Prostate gland (tissue), 2 donors: ENCODE measurements at regions not wholly inside any gene's neighbourhood (a gene's known extent, or its start where the extent isn't known, plus 50 kb on each side); places are given as distances from the start of the nearest gene placed in this dataset.
"Not testable (repeated sequence)": the region's sequence is repeated elsewhere in the genome, so short reads cannot be mapped to it uniquely, and the experiment has no call there.

Experiments
- DNase-seq: peaks from one replicate; pipeline ENCODE4 v3.0.0-alpha.2; 2019; ENCODE audit warnings: low spot score
- H3K27ac ChIP-seq, 2 donors: fragments of 200-600 bp; sonication (generic); 2 replicates each; pipeline ENCODE4 v1.5.1; 2017 to 2019
- H3K27me3 ChIP-seq: fragments of 200-600 bp; sonication (generic); replicated peaks from 2 replicates; pipeline ENCODE4 v1.5.1; 2019; ENCODE audit not compliant: insufficient read depth
- H3K36me3 ChIP-seq, 2 donors: fragments of 200-600 bp; sonication (generic); 1 replicate in 1 of 2; 2 replicates in 1 of 2; pipeline versions ENCODE4 v1.5.1 to v1.8.1; 2017 to 2019
- H3K4me1 ChIP-seq: fragments of 200-600 bp; sonication (generic); replicated peaks from 2 replicates; pipeline ENCODE4 v1.5.1; 2019
- H3K4me3 ChIP-seq, 2 donors: fragments of 200-600 bp; sonication (generic); 2 replicates each; pipeline ENCODE4 v1.5.1; 2017 to 2019
- H3K9me3 ChIP-seq: fragments of 200-600 bp; sonication (generic); 2 replicates; pipeline ENCODE4 v1.5.1; 2017
- CTCF ChIP-seq, 4 experiments: fragments of 200-600 bp in 2 of 4; fragments of 450-650 bp in 2 of 4; sonication (generic) in 2 of 4; IDR thresholded peaks; 1 replicate in 3 of 4; 2 replicates in 1 of 4; pipeline ENCODE4 v1.5.1; 2016 to 2019; ENCODE audit warnings: antibody characterized with exemption in 4 of 4, mild to moderate bottlenecking in 2 of 4, moderate library complexity in 2 of 4
- POLR2A ChIP-seq: fragments of 450-650 bp; IDR thresholded peaks from one replicate; pipeline ENCODE4 v1.6.1; 2016; ENCODE audit warnings: antibody characterized with exemption, mild to moderate bottlenecking
- POLR2AphosphoS5 ChIP-seq: sonication (generic); formaldehyde crosslinking; IDR thresholded peaks from one replicate; pipeline ENCODE4 v1.6.1; 2017; ENCODE audit warnings: antibody characterized with exemption
- WGBS: methylation state at CpG from one replicate; pipeline ENCODE4 v1.1.5; 2018; 5-methylcytosine and 5-hydroxymethylcytosine counted together
- intact Hi-C: fragments of 100-400 bp; cut with DNase I; formaldehyde crosslinking; loops from one replicate; pipeline ENCODE4 v1.14.2; 2022

- intact Hi-C loops, result no loop called here
- no peak for DNase-seq
- WGBS, result 24% methylated on average over 7 of the region's 7 CpGs
These were observed 85.0 kb upstream of the ZNF800 start for GRCh38 chr7:127477295-127478023.

GRCh38 chr7:127476618-127477017 lies 84.1 kb upstream of the ZNF800 start:
- intact Hi-C loops, result no loop called here
- 65% methylated on average over 1 of the region's 1 CpG for WGBS
- DNase-seq, result no peak
- Histone ChIP-seq H3K27me3 (no peaks in the 10 kb centered on the region), H3K36me3 (no peaks in the 10 kb centered on the region), H3K27ac (no peak overlapping the region), H3K4me1 (no peaks in the 10 kb centered on the region), H3K9me3 (no peaks in the 10 kb centered on the region), H3K4me3 (no peak overlapping the region)
- TF ChIP-seq CTCF (IDR thresholded peaks at IDR 0.05) (no peak), POLR2A (no peak), POLR2AphosphoS5 (no peak)

More at GRCh38 chr7:127477295-127478023, 85.0 kb upstream of the ZNF800 start:
- Histone ChIP-seq H3K4me3 (no peak overlapping the region), H3K27me3 (no peaks in the 10 kb centered on the region), H3K27ac (no peak overlapping the region), H3K9me3 (no peaks in the 10 kb centered on the region), H3K4me1 (no peaks in the 10 kb centered on the region), H3K36me3 (no peaks in the 10 kb centered on the region)
- TF ChIP-seq POLR2A (no peak), POLR2AphosphoS5 (no peak)

GRCh38 chr7:127474457-127474856 lies 81.9 kb upstream of the ZNF800 start:
- Histone ChIP-seq H3K36me3 (no peaks in the 10 kb centered on the region), H3K9me3 (no peaks in the 10 kb centered on the region), H3K4me3 (no peak overlapping the region), H3K4me1 (no peaks in the 10 kb centered on the region), H3K27me3 (no peaks in the 10 kb centered on the region), H3K27ac (no peak overlapping the region)
- intact Hi-C loops, result no loop called here
- TF ChIP-seq POLR2AphosphoS5, result no peak
- no peak for TF ChIP-seq POLR2A
- TF ChIP-seq CTCF (IDR thresholded peaks at IDR 0.05), result no peak
- DNase-seq, result no peak

- H3K36me3 ChIP-seq, result no peaks in the 10 kb centered on the region
- no peaks in the 10 kb centered on the region for H3K9me3 ChIP-seq
- no peak for DNase-seq
- H3K4me3 ChIP-seq, result no peak overlapping the region
- intact Hi-C loops, result no loop called here
- WGBS, result 8% methylated on average over 1 of the region's 1 CpG
- TF ChIP-seq POLR2AphosphoS5, result no peak
- no peak for TF ChIP-seq CTCF (IDR thresholded peaks at IDR 0.05)
- TF ChIP-seq POLR2A, result no peak
- H3K4me1 ChIP-seq, result no peaks in the 10 kb centered on the region
- no peak overlapping the region for H3K27ac ChIP-seq
- no peaks in the 10 kb centered on the region for H3K27me3 ChIP-seq
These were observed 80.9 kb upstream of the ZNF800 start for GRCh38 chr7:127473409-127473808.

GRCh38 chr7:127460077-127460476 lies 67.6 kb upstream of the ZNF800 start:
- H3K36me3 ChIP-seq, result no peaks in the 10 kb centered on the region
- H3K4me3 ChIP-seq, result no peak overlapping the region
- no peaks in the 10 kb centered on the region for H3K27me3 ChIP-seq
- no peak for DNase-seq
- TF ChIP-seq CTCF (IDR thresholded peaks at IDR 0.05), result no peak
- no peak for TF ChIP-seq POLR2A
- TF ChIP-seq POLR2AphosphoS5, result no peak
- intact Hi-C loops, result no loop called here
- H3K4me1 ChIP-seq, result no peaks in the 10 kb centered on the region
- H3K27ac ChIP-seq, result no peak overlapping the region
- H3K9me3 ChIP-seq, result no peaks in the 10 kb centered on the region

GRCh38 chr7:127451258-127451657 lies 58.8 kb upstream of the ZNF800 start:
- H3K27me3 ChIP-seq, H3K9me3 ChIP-seq, H3K4me3 ChIP-seq, DNase-seq, H3K27ac ChIP-seq, H3K36me3 ChIP-seq, intact Hi-C loops, H3K4me1 ChIP-seq: not testable (repeated sequence)
- 82% methylated on average over 9 of the region's 10 CpGs for WGBS
